ENCODE measurements at regions not wholly inside any gene's neighbourhood (a gene's known extent, or its start where the extent isn't known, plus 50 kb on each side); places are given as distances from the start of the nearest gene placed in this dataset.
"Not testable (repeated sequence)": the region's sequence is repeated elsewhere in the genome, so short reads cannot be mapped to it uniquely, and the experiment has no call there.

DNA sequence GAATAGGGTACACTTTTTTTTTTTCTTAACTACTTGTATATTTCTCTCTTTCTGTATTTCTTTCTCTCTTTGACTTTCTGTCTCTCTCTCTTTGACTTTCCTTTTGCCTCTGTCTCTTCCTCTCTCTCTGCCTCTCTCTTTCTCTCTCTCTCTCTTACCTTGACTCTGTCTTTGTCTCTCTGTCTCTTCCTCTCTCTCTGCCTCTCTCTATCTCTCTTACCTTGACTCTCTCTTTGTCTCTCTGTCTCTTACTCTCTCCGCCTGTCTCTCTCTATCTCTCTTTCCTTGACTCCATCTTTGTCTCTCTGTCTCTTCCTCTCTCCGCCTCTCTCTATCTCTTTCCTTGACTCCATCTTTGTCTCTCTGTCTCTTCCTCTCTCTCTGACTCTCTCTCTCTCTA lies 62.4 kb upstream of the PRMT8 start:
- DNase-seq = no peak
- no peaks in the 10 kb centered on the region for H3K9me3 ChIP-seq
- H3K4me1 ChIP-seq = no peaks in the 10 kb centered on the region
- peaks cover 0 to 17% (median 0%) of the 10 kb centered on the region in 4 donors for H3K27me3 ChIP-seq
- no peak overlapping the region for H3K4me3 ChIP-seq
- H3K27ac ChIP-seq = no peak overlapping the region
- intact Hi-C loops (cut with DNase I) = no loop called here
- TF ChIP-seq, protein P1, sequence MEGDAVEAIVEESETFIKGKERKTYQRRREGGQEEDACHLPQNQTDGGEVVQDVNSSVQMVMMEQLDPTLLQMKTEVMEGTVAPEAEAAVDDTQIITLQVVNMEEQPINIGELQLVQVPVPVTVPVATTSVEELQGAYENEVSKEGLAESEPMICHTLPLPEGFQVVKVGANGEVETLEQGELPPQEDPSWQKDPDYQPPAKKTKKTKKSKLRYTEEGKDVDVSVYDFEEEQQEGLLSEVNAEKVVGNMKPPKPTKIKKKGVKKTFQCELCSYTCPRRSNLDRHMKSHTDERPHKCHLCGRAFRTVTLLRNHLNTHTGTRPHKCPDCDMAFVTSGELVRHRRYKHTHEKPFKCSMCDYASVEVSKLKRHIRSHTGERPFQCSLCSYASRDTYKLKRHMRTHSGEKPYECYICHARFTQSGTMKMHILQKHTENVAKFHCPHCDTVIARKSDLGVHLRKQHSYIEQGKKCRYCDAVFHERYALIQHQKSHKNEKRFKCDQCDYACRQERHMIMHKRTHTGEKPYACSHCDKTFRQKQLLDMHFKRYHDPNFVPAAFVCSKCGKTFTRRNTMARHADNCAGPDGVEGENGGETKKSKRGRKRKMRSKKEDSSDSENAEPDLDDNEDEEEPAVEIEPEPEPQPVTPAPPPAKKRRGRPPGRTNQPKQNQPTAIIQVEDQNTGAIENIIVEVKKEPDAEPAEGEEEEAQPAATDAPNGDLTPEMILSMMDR (IDR thresholded peaks at IDR 0.05) = no peak
- TF ChIP-seq POLR2A (IDR thresholded peaks at IDR 0.05) = no peak
- H3K36me3 ChIP-seq = no peaks in the 10 kb centered on the region
- 85 to 86% methylated on average over 2 of the region's 2 CpGs for WGBS, 2 donors

DNA sequence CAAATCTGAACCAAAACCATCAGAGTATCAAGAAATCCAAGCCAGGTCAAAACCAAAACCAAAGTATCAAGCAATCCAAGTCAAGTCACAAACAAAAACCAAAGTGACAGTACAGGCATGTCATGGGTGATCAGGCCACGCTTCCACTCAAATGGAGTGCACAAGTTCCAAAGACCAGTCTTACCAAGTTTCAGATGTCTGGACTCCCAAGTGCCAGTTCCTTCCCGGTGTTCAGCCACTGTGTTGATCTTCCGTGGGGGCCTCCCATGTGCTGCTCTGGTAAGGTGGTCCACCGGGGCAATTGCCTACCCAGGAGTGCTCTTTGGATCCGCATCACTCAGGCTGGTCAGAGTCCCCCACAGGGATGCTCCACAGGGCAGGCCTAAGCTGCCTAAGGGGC lies 61.5 kb upstream of the PRMT8 start:
- H3K36me3 ChIP-seq; intact Hi-C loops (cut with DNase I); H3K27ac ChIP-seq; H3K9me3 ChIP-seq; H3K4me1 ChIP-seq; DNase-seq; H3K4me3 ChIP-seq: not testable (repeated sequence)
- peaks cover 0 to 13% (median 0%) of the 10 kb centered on the region in 4 donors for H3K27me3 ChIP-seq
- WGBS, 2 donors = 82 to 100% methylated on average over 1 to 2 of the region's 5 CpGs

DNA sequence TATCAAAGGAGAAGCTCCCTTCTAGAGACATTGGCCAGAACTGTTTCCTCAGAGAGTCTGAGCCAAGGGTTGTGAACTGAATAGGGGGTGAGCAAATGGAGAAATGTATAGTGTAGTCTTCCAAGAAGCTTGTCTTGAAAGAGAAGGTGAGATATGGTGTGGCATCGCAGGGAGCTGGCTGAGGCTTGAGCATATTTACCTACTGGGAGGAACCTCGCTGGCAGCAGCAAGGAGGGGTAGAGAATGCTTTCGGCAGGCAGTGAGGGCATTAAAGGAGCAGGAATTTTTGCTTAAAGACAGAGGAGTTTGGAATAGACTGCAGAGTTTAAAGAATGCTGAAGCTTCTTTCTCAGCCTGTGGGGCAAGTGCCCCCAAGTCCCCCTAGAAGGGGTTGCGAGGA lies 59.3 kb upstream of the PRMT8 start:
- Histone ChIP-seq H3K9me3 (no peaks in the 10 kb centered on the region), H3K36me3 (no peaks in the 10 kb centered on the region), H3K27ac (no peak overlapping the region), H3K4me3 (no peak overlapping the region), H3K27me3 (peaks cover 0 to 17% (median 0%) of the 10 kb centered on the region in 4 donors), H3K4me1 (no peaks in the 10 kb centered on the region)
- WGBS, 2 donors = 72 to 80% methylated on average over 3 to 4 of the region's 4 CpGs
- no peak for DNase-seq
- no peak for TF ChIP-seq POLR2A (IDR thresholded peaks at IDR 0.05)
- TF ChIP-seq, protein P1 (IDR thresholded peaks at IDR 0.05) = no peak
- intact Hi-C loops (cut with DNase I) = no loop called here

DNA sequence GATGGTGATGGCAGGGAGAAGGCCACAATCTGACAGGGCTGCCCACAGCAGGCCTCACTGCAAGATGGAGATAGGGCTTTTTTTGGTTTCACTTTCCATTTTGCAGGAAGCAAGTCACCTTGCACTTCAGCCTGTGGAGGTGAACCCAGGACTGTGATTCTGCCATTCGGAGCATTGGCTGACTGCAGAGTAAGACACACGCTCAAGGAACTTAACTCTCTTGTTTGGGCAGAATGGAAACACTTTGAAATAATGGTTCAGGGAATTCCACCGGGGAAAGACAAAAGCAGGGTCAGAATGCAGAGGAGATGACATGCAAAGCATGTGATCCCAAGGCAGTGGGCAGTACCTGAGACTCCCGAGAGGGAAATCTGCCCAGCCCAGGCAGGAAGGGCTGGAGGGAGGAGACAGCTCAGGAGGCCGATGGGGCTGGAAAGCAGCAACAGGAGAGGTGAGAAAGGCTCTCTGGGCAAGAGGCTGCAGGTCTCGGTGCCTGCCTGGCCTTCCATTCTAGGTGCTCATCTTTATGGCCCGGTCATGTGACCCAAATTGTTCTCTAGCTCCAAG lies 58.7 kb upstream of the PRMT8 start:
- no peak for TF ChIP-seq POLR2A (IDR thresholded peaks at IDR 0.05)
- TF ChIP-seq, protein P1 (IDR thresholded peaks at IDR 0.05) = no peak
- H3K36me3 ChIP-seq = no peaks in the 10 kb centered on the region
- H3K4me1 ChIP-seq = no peaks in the 10 kb centered on the region
- intact Hi-C loops (cut with DNase I) = no loop called here
- H3K9me3 ChIP-seq = no peaks in the 10 kb centered on the region
- WGBS, 2 donors = 55 to 69% methylated on average over 7 of the region's 7 CpGs
- H3K27ac ChIP-seq = no peak overlapping the region
- H3K4me3 ChIP-seq = no peak overlapping the region
- peaks cover 0 to 17% (median 0%) of the 10 kb centered on the region in 4 donors for H3K27me3 ChIP-seq
- no peak for DNase-seq

DNA sequence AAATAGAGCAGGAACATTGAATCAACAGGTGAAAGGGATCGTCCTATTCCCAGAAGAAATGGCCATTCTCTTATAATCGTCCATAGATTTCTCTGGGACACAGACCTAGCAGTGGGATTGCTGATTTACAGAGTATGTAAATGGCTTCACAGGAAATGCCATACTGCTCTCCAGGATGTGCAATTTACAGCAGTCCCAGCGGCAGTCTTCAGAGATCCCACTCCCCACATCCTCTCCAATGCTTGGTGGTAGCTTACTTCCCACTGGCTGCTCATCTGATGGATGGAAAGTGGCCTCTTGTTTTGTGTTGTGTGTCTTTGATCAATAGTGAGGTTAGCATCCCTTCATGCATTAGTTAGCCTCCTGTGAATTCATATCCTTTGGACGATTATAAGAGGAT lies 58.1 kb upstream of the PRMT8 start:
- WGBS, 2 donors = 56 to 59% methylated on average over 4 of the region's 4 CpGs
- DNase-seq = no peak
- TF ChIP-seq, protein P1 (IDR thresholded peaks at IDR 0.05) = no peak
- no peak for TF ChIP-seq POLR2A (IDR thresholded peaks at IDR 0.05)
- no peak overlapping the region for H3K27ac ChIP-seq
- H3K4me3 ChIP-seq = no peak overlapping the region
- no peaks in the 10 kb centered on the region for H3K4me1 ChIP-seq
- peaks cover 0 to 17% (median 0%) of the 10 kb centered on the region in 4 donors for H3K27me3 ChIP-seq
- intact Hi-C loops (cut with DNase I) = no loop called here
- no peaks in the 10 kb centered on the region for H3K9me3 ChIP-seq
- H3K36me3 ChIP-seq = no peaks in the 10 kb centered on the region

Data from esophagus squamous epithelium (tissue), 5 donors.